ENCODE measurements at regions not wholly inside any gene's neighbourhood (a gene's known extent, or its start where the extent isn't known, plus 50 kb on each side); places are given as distances from the start of the nearest gene placed in this dataset.
A peak's percentile ranks its signal among the peaks of the same experiment; 100 is the strongest.
"Not testable (repeated sequence)": the region's sequence is repeated elsewhere in the genome, so short reads cannot be mapped to it uniquely, and the experiment has no call there.

DNA sequence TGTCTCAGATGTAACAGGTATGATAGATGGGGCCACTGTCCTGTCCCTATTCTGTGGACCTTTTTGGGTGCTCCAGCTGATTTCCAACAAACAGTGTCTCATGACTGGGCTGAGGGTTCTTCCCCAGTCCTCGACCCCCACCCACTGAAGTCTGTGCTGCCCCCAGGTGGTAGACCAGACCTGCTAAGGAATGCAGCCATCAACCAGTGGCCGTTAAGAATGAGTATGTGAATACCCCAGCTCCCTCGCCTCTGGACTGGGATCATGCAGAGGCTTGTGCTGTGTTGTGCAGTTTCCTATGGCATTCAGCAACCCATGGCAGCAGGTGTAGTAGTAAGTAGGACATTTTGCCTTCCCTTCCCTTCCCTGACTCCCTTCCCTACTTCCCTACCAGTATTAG lies 183.1 kb upstream of the KAZN start:
- H3K4me2 ChIP-seq = no peak overlapping the region
- H2AFZ ChIP-seq = no peak overlapping the region
- H3K4me3 ChIP-seq = no peak overlapping the region
- no peaks in the 10 kb centered on the region for H3K9me2 ChIP-seq (replicated peaks; ENCODE audit: insufficient read depth)
- TF ChIP-seq, protein P1, sequence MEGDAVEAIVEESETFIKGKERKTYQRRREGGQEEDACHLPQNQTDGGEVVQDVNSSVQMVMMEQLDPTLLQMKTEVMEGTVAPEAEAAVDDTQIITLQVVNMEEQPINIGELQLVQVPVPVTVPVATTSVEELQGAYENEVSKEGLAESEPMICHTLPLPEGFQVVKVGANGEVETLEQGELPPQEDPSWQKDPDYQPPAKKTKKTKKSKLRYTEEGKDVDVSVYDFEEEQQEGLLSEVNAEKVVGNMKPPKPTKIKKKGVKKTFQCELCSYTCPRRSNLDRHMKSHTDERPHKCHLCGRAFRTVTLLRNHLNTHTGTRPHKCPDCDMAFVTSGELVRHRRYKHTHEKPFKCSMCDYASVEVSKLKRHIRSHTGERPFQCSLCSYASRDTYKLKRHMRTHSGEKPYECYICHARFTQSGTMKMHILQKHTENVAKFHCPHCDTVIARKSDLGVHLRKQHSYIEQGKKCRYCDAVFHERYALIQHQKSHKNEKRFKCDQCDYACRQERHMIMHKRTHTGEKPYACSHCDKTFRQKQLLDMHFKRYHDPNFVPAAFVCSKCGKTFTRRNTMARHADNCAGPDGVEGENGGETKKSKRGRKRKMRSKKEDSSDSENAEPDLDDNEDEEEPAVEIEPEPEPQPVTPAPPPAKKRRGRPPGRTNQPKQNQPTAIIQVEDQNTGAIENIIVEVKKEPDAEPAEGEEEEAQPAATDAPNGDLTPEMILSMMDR (IDR thresholded peaks at IDR 0.05; ENCODE audit: poor library complexity) = peak; percentile 16
- no peak for TF ChIP-seq EZH2phosphoT487 (IDR thresholded peaks at IDR 0.05; ENCODE audit: low read depth, severe bottlenecking, unreplicated experiment)
- H4K20me1 ChIP-seq (ENCODE audit: insufficient read depth, poor library complexity, severe bottlenecking) = no peaks in the 10 kb centered on the region
- H3K36me3 ChIP-seq (replicated peaks; ENCODE audit: insufficient read depth, low read depth) = no peaks in the 10 kb centered on the region
- no peaks in the 10 kb centered on the region for H3K79me2 ChIP-seq
- H3K27ac ChIP-seq = no peak overlapping the region
- 61% methylated on average over 3 of the region's 3 CpGs for WGBS (ENCODE audit: low lambda C conversion rate, missing lambda C conversion rate)
- no peaks in the 10 kb centered on the region for H3K4me1 ChIP-seq (ENCODE audit: insufficient read depth)
- no peaks in the 10 kb centered on the region for H3K9me3 ChIP-seq (ENCODE audit: low read depth)
- DNase-seq (ENCODE audit: low spot score) = no peak
- no peaks in the 10 kb centered on the region for H3K27me3 ChIP-seq

DNA sequence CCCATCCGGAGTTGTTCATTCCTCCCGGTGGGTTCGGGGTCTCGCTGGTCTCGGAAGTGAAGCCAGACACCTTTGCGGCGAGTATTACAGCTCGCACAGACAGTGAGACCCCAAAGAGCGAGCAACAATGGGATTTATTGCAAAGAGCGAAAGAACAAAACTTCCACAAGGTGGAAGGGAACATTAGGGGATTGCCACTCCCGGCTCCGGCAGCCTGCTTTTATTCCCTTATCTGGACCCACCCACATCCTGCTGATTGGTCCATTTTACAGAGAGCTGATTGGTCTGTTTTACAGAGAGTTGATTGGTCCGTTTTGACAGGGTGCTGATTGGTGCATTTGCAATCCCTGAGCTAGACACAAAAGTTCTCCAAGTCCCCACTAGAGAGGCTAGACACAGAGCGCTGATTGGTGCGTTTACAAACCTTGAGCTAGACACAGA lies 178.7 kb upstream of the KAZN start:
- not testable (repeated sequence) for H3K9me3 ChIP-seq (ENCODE audit: low read depth); H3K4me3 ChIP-seq; H3K36me3 ChIP-seq (replicated peaks; ENCODE audit: insufficient read depth, low read depth); H3K27ac ChIP-seq; H3K79me2 ChIP-seq; H4K20me1 ChIP-seq (ENCODE audit: insufficient read depth, poor library complexity, severe bottlenecking); H2AFZ ChIP-seq; H3K4me1 ChIP-seq (ENCODE audit: insufficient read depth); H3K9me2 ChIP-seq (replicated peaks; ENCODE audit: insufficient read depth); DNase-seq (ENCODE audit: low spot score); H3K4me2 ChIP-seq; H3K27me3 ChIP-seq
- WGBS (ENCODE audit: low lambda C conversion rate, missing lambda C conversion rate) = 94% methylated on average over 14 of the region's 15 CpGs

DNA sequence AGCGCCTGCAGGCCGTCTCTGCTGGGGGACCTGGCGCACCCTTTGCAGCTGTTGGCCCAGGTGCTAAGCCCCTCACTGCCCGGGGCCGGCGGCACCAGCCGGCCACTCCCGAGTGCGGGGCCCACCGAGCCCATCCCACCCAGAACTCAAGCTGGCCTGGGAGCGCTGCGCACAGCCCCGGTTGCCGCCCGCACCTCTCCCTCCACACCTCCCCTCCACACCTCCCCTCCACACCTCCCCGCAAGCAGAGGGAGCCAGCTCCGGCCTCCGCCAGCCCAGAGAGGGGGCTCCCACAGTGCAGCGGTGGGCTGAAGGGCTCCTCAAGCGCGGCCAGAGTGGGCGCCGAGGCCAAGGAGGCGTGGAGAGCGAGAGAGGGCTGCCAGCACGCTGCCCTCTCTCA lies 177.8 kb upstream of the KAZN start:
- Histone ChIP-seq H3K9me2 (replicated peaks; ENCODE audit: insufficient read depth) (no peaks in the 10 kb centered on the region), H3K27me3 (no peaks in the 10 kb centered on the region), H3K36me3 (replicated peaks; ENCODE audit: insufficient read depth, low read depth) (no peaks in the 10 kb centered on the region), H3K27ac (no peak overlapping the region), H4K20me1 (ENCODE audit: insufficient read depth, poor library complexity, severe bottlenecking) (no peaks in the 10 kb centered on the region), H3K79me2 (no peaks in the 10 kb centered on the region), H3K4me2 (no peak overlapping the region), H2AFZ (no peak overlapping the region), H3K4me3 (no peak overlapping the region), H3K9me3 (ENCODE audit: low read depth) (no peaks in the 10 kb centered on the region), H3K4me1 (ENCODE audit: insufficient read depth) (no peaks in the 10 kb centered on the region)
- 93% methylated on average over 17 of the region's 26 CpGs for whole genome bisulfite sequencing (ENCODE audit: low lambda C conversion rate, missing lambda C conversion rate)
- DNase-seq (ENCODE audit: low spot score) = no peak
- TF ChIP-seq EZH2phosphoT487 (IDR thresholded peaks at IDR 0.05; ENCODE audit: low read depth, severe bottlenecking, unreplicated experiment) (no peak), EZH2 (IDR thresholded peaks at IDR 0.05; ENCODE audit: borderline replicate concordance) (no peak)
- TF ChIP-seq, protein P1 (IDR thresholded peaks at IDR 0.05; ENCODE audit: poor library complexity) = no peak

DNA sequence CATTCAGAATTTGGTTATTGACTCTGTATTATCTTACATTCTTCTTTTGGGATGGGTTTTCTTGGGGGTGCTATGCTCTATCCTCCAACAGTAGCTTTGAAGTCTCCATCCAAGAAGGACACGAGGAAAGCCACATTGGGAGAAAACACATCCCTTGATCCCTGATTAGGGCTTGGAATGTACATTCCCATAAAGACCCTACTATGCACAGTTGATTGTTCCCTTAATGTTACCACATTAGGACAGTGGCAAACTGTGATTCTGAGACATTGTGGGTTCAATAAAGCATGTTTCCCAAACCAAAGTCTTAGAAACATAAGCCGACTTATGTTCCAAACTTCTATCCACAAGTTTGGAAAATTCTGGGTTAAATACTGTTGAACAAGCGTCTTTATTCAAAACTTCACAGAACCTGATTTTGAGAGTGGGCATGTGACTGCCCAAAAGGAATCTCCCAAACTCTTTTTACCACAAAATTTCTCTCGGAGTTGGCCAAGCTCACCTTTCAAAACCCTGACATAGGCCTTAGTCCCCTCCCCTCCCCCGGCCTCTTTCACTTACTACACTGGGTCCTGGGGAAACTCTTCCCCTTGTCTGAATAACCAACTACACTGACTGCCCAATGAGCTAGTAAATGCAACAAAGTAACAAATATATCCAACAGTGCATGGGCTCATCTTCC lies 177.0 kb upstream of the KAZN start:
- no peak for DNase-seq (ENCODE audit: low spot score)
- WGBS (ENCODE audit: low lambda C conversion rate, missing lambda C conversion rate) = 90% methylated on average over 5 of the region's 5 CpGs
- TF ChIP-seq, protein P1 (IDR thresholded peaks at IDR 0.05; ENCODE audit: poor library complexity) = no peak
- TF ChIP-seq EZH2 (IDR thresholded peaks at IDR 0.05; ENCODE audit: borderline replicate concordance) = no peak
- TF ChIP-seq EZH2phosphoT487 (IDR thresholded peaks at IDR 0.05; ENCODE audit: low read depth, severe bottlenecking, unreplicated experiment) = no peak
- Histone ChIP-seq H3K9me2 (replicated peaks; ENCODE audit: insufficient read depth) (no peaks in the 10 kb centered on the region), H4K20me1 (ENCODE audit: insufficient read depth, poor library complexity, severe bottlenecking) (no peaks in the 10 kb centered on the region), H2AFZ (no peak overlapping the region), H3K9me3 (ENCODE audit: low read depth) (no peaks in the 10 kb centered on the region), H3K27me3 (no peaks in the 10 kb centered on the region), H3K79me2 (no peaks in the 10 kb centered on the region), H3K4me3 (no peak overlapping the region), H3K4me2 (no peak overlapping the region), H3K36me3 (replicated peaks; ENCODE audit: insufficient read depth, low read depth) (no peaks in the 10 kb centered on the region), H3K4me1 (ENCODE audit: insufficient read depth) (no peaks in the 10 kb centered on the region), H3K27ac (no peak overlapping the region)

All from hepatocyte (in vitro differentiated cells).